Smooth muscle cell (in vitro differentiated cells): ENCODE measurements at regions not wholly inside any gene's neighbourhood (a gene's known extent, or its start where the extent isn't known, plus 50 kb on each side); places are given as distances from the start of the nearest gene placed in this dataset.

Experiments used
- DNase-seq: peaks from one replicate; lab custom pipeline; 2025; ENCODE audit not compliant: unreplicated experiment; lab: John Stamatoyannopoulos, UW
- H2AFZ ChIP-seq: fragments of 200-600 bp; sonication (generic); 2 replicates; pipeline ENCODE4 v1.6.0; 2016; ENCODE audit warnings: antibody characterized with exemption, low read depth, mild to moderate bottlenecking
- H3F3A ChIP-seq: fragments of 200-600 bp; sonication (generic); 2 replicates; pipeline ENCODE4 v1.6.0; 2017; ENCODE audit warnings: antibody characterized with exemption, low read depth
- H3K27ac ChIP-seq: fragments of 200-600 bp; sonication (generic); 2 replicates; pipeline ENCODE4 v1.5.1; 2016; ENCODE audit warnings: low read depth, mild to moderate bottlenecking
- H3K27me3 ChIP-seq: fragments of 200-600 bp; sonication (generic); 2 replicates; pipeline ENCODE4 v1.6.1; 2016; ENCODE audit warnings: low read depth, mild to moderate bottlenecking
- H3K36me3 ChIP-seq: fragments of 200-600 bp; sonication (generic); 2 replicates; pipeline ENCODE4 v1.5.1; 2016; ENCODE audit warnings: low read depth
- H3K4me1 ChIP-seq: fragments of 200-600 bp; sonication (generic); 2 replicates; pipeline ENCODE4 v1.5.1; 2016; ENCODE audit warnings: low read depth
- H3K4me2 ChIP-seq: fragments of 200-600 bp; sonication (generic); 2 replicates; pipeline ENCODE4 v1.6.0; 2016; ENCODE audit warnings: mild to moderate bottlenecking
- H3K4me3 ChIP-seq: fragments of 200-600 bp; sonication (generic); 2 replicates; pipeline ENCODE4 v1.5.1; 2016; ENCODE audit warnings: mild to moderate bottlenecking
- H3K79me2 ChIP-seq: fragments of 200-600 bp; sonication (generic); 2 replicates; pipeline ENCODE4 v1.6.0; 2016; ENCODE audit warnings: low read depth, mild to moderate bottlenecking
- H3K9ac ChIP-seq: fragments of 200-600 bp; sonication (generic); 2 replicates; pipeline ENCODE4 v1.6.0; 2016; ENCODE audit warnings: low read depth
- H3K9me3 ChIP-seq: fragments of 200-600 bp; sonication (generic); replicated peaks from 2 replicates; pipeline ENCODE4 v1.5.1; 2016; ENCODE audit warnings: low read depth
- H4K20me1 ChIP-seq: fragments of 200-600 bp; sonication (generic); 2 replicates; pipeline ENCODE4 v1.6.0; 2016; ENCODE audit warnings: low read depth
- CTCF ChIP-seq: fragments of 200-600 bp; sonication (generic); IDR thresholded peaks from 2 replicates; pipeline ENCODE4 v1.5.1; 2017; ENCODE audit warnings: borderline replicate concordance, mild to moderate bottlenecking, antibody characterized with exemption; ENCODE audit not compliant: insufficient read depth, poor library complexity, severe bottlenecking
- WGBS: methylation state at CpG from one replicate; pipeline ENCODE4 v1.1.7; 2016; ENCODE audit warnings: low lambda C conversion rate; 5-methylcytosine and 5-hydroxymethylcytosine counted together

- no peak overlapping the region for H3K4me2 ChIP-seq
- peaks cover 5% of the 10 kb centered on the region for H3K27me3 ChIP-seq
- H3K4me1 ChIP-seq = peaks cover 4% of the 10 kb centered on the region
- H3F3A ChIP-seq = no peaks in the 10 kb centered on the region
- H3K36me3 ChIP-seq = no peaks in the 10 kb centered on the region
- H3K9me3 ChIP-seq = no peaks in the 10 kb centered on the region
- no peak overlapping the region for H3K27ac ChIP-seq
- H3K9ac ChIP-seq = no peak overlapping the region
- no peak overlapping the region for H3K4me3 ChIP-seq
- WGBS = 96% methylated on average over 7 of the region's 7 CpGs
- H3K79me2 ChIP-seq = no peaks in the 10 kb centered on the region
- no peaks in the 10 kb centered on the region for H4K20me1 ChIP-seq
- DNase-seq = no peak
- TF ChIP-seq CTCF = no peak
- no peak overlapping the region for H2AFZ ChIP-seq
These were observed 164.3 kb upstream of the CLINT1 start for GRCh38 chr5:158023266-158023665.

DNA sequence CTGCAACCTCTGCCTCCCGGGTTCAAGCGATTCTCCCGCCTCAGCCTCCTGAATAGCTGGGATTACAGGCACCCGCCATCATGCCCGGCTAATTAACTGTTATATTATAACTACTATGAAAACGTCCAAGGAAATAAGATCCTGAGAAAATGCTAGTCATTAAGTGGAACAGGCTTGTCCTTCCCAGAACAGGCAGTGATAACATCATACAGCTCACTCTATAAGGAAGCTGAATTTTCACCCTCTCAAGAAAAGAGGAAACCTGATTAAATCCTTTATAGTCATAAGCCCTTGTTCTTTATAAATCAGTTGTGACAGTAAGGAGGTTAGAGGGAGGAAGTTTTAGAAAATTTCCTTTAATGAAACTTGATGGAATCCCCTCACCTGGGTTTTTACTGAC is 163.9 kb upstream of the CLINT1 start:
- no peak overlapping the region for H3K4me3 ChIP-seq
- H3K27ac ChIP-seq = no peak overlapping the region
- H3K36me3 ChIP-seq = no peaks in the 10 kb centered on the region
- no peak overlapping the region for H3K9ac ChIP-seq
- TF ChIP-seq CTCF = no peak
- H3K27me3 ChIP-seq = peaks cover 5% of the 10 kb centered on the region
- H2AFZ ChIP-seq = no peak overlapping the region
- DNase-seq = no peak
- H3K79me2 ChIP-seq = no peaks in the 10 kb centered on the region
- H3F3A ChIP-seq = no peaks in the 10 kb centered on the region
- no peak overlapping the region for H3K4me2 ChIP-seq
- no peaks in the 10 kb centered on the region for H3K9me3 ChIP-seq
- H4K20me1 ChIP-seq = no peaks in the 10 kb centered on the region
- 90% methylated on average over 6 of the region's 6 CpGs for WGBS
- peaks cover 8% of the 10 kb centered on the region for H3K4me1 ChIP-seq

- no peak overlapping the region for H3K27ac ChIP-seq
- 57% methylated on average over 3 of the region's 3 CpGs for WGBS
- H3K4me1 ChIP-seq = peaks cover 11% of the 10 kb centered on the region
These were observed 163.4 kb upstream of the CLINT1 start for GRCh38 chr5:158022393-158022792.

More at GRCh38 chr5:158022393-158022792, 163.4 kb upstream of the CLINT1 start:
- DNase-seq = no peak
- H3K27me3 ChIP-seq = peaks cover 5% of the 10 kb centered on the region
- H3K9me3 ChIP-seq = no peaks in the 10 kb centered on the region
- H4K20me1 ChIP-seq = no peaks in the 10 kb centered on the region
- no peak overlapping the region for H3K4me2 ChIP-seq
- H3K36me3 ChIP-seq = no peaks in the 10 kb centered on the region
- no peak overlapping the region for H3K9ac ChIP-seq
- H3K79me2 ChIP-seq = no peaks in the 10 kb centered on the region
- TF ChIP-seq CTCF = no peak
- no peaks in the 10 kb centered on the region for H3F3A ChIP-seq
- no peak overlapping the region for H3K4me3 ChIP-seq
- H2AFZ ChIP-seq = no peak overlapping the region
